ENCODE measurements at regions not wholly inside any gene's neighbourhood (a gene's known extent, or its start where the extent isn't known, plus 50 kb on each side); places are given as distances from the start of the nearest gene placed in this dataset.

- ChIA-PET POLR2A (no interaction called here), CTCF (no interaction called here)
- H2AFZ ChIP-seq (ENCODE audit: low read depth, low read length) = no peak overlapping the region
- no peaks in the 10 kb centered on the region for H3K4me1 ChIP-seq (ENCODE audit: control insufficient read depth, extremely low read depth, insufficient read depth, low read length)
- no peaks in the 10 kb centered on the region for H3K79me2 ChIP-seq (ENCODE audit: control insufficient read depth, insufficient read depth, low read length)
- no peak for FAIRE-seq
- H3K4me2 ChIP-seq (ENCODE audit: insufficient read depth, low read length) = no peak overlapping the region
- intact Hi-C loops (cut with micrococcal nuclease) (no loop called here), dilution Hi-C loops (cut with MboI; ENCODE audit: extremely low pct_ligation_motif_present, low sequenced_read_pairs) (no loop called here)
- H3K9ac ChIP-seq (replicated peaks; ENCODE audit: extremely low read depth, insufficient read depth, low read length) = no peak overlapping the region
- no TSS peak for BruUV-seq (replicated peaks)
- no peaks in the 10 kb centered on the region for H4K20me1 ChIP-seq (replicated peaks; ENCODE audit: control insufficient read depth, extremely low read depth, insufficient read depth, low read length)
- no peaks in the 10 kb centered on the region for H3K9me1 ChIP-seq (replicated peaks; ENCODE audit: control insufficient read depth, extremely low read depth, insufficient read depth, low read length)
- H3K9me3 ChIP-seq (replicated peaks; ENCODE audit: control insufficient read depth, insufficient read depth, low read length) = no peaks in the 10 kb centered on the region
- TF ChIP-seq POLR2AphosphoS5 (IDR thresholded peaks at IDR 0.05; ENCODE audit: insufficient read depth, low read depth, low read length) (no peak), GATA2 (IDR thresholded peaks at IDR 0.05; ENCODE audit: insufficient read depth, insufficient read length, low read depth, low read length) (no peak), JUN (IDR thresholded peaks at IDR 0.05; ENCODE audit: borderline replicate concordance, insufficient read depth, insufficient read length, low read depth) (no peak), EZH2 (IDR thresholded peaks at IDR 0.05; ENCODE audit: borderline replicate concordance, low read depth, low read length, severe bottlenecking) (no peak), MAX (IDR thresholded peaks at IDR 0.05; ENCODE audit: insufficient read depth, insufficient read length) (no peak), MYC (IDR thresholded peaks at IDR 0.05; ENCODE audit: low read depth, low read length) (no peak), POLR2A (IDR thresholded peaks at IDR 0.05; ENCODE audit: low read depth, low read length) (no peak), FOS (IDR thresholded peaks at IDR 0.05; ENCODE audit: borderline replicate concordance, insufficient read depth, low read length) (no peak)
- TF ChIP-seq, protein P1, sequence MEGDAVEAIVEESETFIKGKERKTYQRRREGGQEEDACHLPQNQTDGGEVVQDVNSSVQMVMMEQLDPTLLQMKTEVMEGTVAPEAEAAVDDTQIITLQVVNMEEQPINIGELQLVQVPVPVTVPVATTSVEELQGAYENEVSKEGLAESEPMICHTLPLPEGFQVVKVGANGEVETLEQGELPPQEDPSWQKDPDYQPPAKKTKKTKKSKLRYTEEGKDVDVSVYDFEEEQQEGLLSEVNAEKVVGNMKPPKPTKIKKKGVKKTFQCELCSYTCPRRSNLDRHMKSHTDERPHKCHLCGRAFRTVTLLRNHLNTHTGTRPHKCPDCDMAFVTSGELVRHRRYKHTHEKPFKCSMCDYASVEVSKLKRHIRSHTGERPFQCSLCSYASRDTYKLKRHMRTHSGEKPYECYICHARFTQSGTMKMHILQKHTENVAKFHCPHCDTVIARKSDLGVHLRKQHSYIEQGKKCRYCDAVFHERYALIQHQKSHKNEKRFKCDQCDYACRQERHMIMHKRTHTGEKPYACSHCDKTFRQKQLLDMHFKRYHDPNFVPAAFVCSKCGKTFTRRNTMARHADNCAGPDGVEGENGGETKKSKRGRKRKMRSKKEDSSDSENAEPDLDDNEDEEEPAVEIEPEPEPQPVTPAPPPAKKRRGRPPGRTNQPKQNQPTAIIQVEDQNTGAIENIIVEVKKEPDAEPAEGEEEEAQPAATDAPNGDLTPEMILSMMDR (IDR thresholded peaks at IDR 0.05; ENCODE audit: extremely low read depth in 1 of 2, insufficient read depth in 1 of 2, low read depth in 1 of 2, low read length in 2 of 2) = no peak
- H3K4me3 ChIP-seq (replicated peaks in 1 of 3; ENCODE audit: insufficient read depth in 1 of 3, low read depth in 1 of 3, low read length in 3 of 3) = no peak overlapping the region
- H3K36me3 ChIP-seq (ENCODE audit: control insufficient read depth in 2 of 2, extremely low read depth in 1 of 2, insufficient read depth in 2 of 2, low read length in 2 of 2) = no peaks in the 10 kb centered on the region
- no peaks in the 10 kb centered on the region for H3K27me3 ChIP-seq (ENCODE audit: control insufficient read depth in 2 of 2, insufficient read depth in 2 of 2, low read length in 2 of 2)
- DNase-seq (ENCODE audit: low read depth, low spot score) = no peak
- no peak overlapping the region for H3K27ac ChIP-seq (ENCODE audit: insufficient read depth, low read depth, low read length)
Observed at GRCh38 chr2:184114439-184114838, 483.9 kb upstream of the ZNF804A start.

Measured in endothelial cell of umbilical vein (primary cell).